HEK293T (cell line): ENCODE measurements at regions not wholly inside any gene's neighbourhood (a gene's known extent, or its start where the extent isn't known, plus 50 kb on each side); places are given as distances from the start of the nearest gene placed in this dataset.

ENCODE experiments used
- ARNT ChIP-seq: fragments of 450-650 bp; IDR thresholded peaks from 2 replicates; pipeline ENCODE4 v1.6.1; 2017; ENCODE audit warnings: mild to moderate bottlenecking
- BHLHE40 ChIP-seq: fragments of 450-650 bp; IDR thresholded peaks from 2 replicates; pipeline ENCODE4 v1.6.1; 2016; ENCODE audit warnings: mild to moderate bottlenecking, moderate library complexity, borderline replicate concordance
- CTBP1 ChIP-seq: fragments of 450-650 bp; IDR thresholded peaks from 2 replicates; pipeline ENCODE4 v1.6.1; 2016; ENCODE audit warnings: borderline replicate concordance
- FOXA1 ChIP-seq: fragments of 450-650 bp; IDR thresholded peaks from 2 replicates; pipeline ENCODE4 v1.6.1; 2016; ENCODE audit warnings: mild to moderate bottlenecking
- FOXK2 ChIP-seq: fragments of 450-650 bp; IDR thresholded peaks from 2 replicates; pipeline ENCODE4 v1.6.1; 2016; ENCODE audit warnings: mild to moderate bottlenecking
- HDGF ChIP-seq: fragments of 450-650 bp; IDR thresholded peaks from 2 replicates; pipeline ENCODE4 v1.6.1; 2017; ENCODE audit warnings: antibody characterized with exemption, borderline replicate concordance
- LEF1 ChIP-seq: fragments of 450-650 bp; IDR thresholded peaks from 2 replicates; pipeline ENCODE4 v1.6.1; 2017; ENCODE audit warnings: mild to moderate bottlenecking, borderline replicate concordance
- NFRKB ChIP-seq: fragments of 450-650 bp; IDR thresholded peaks from 2 replicates; pipeline ENCODE4 v1.6.1; 2016; ENCODE audit warnings: mild to moderate bottlenecking, moderate library complexity
- PKNOX1 ChIP-seq: fragments of 450-650 bp; IDR thresholded peaks from 2 replicates; pipeline ENCODE4 v1.6.1; 2016
- SUZ12 ChIP-seq: fragments of 450-650 bp; IDR thresholded peaks from 2 replicates; pipeline ENCODE4 v1.6.1; 2016; ENCODE audit warnings: mild to moderate bottlenecking
- TARDBP ChIP-seq: fragments of 450-650 bp; IDR thresholded peaks from 2 replicates; pipeline ENCODE4 v1.6.1; 2016
- ZNF384 ChIP-seq: fragments of 450-650 bp; IDR thresholded peaks from 2 replicates; pipeline ENCODE4 v1.6.1; 2016

DNA sequence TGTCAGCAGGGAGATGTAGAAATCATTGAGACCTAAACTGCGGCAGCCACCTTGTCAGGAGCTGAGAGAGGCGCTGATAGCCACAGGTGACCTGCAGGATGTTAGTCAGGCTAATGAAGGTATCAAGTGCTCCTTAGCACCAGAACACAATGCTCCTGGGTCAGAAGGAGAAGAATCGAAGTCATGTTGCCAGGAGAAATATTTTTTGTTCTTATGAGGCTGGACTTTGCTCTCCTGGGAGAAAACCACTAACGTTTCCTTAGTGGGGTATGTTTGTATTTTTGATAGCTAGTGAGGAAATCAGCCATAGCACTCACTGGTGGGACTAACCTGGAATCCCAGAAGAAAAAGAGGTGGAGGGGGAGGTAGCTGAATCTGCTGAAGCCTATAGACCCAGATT is 120.9 kb upstream of the LRFN2 start:
- TF ChIP-seq FOXK2 = no peak
- TF ChIP-seq ARNT = no peak
- no peak for TF ChIP-seq HDGF
- TF ChIP-seq ZNF384 = no peak
- TF ChIP-seq FOXA1 = no peak
- TF ChIP-seq BHLHE40 = no peak
- no peak for TF ChIP-seq TARDBP
- no peak for TF ChIP-seq SUZ12
- TF ChIP-seq LEF1 = no peak
- no peak for TF ChIP-seq PKNOX1
- TF ChIP-seq CTBP1 = no peak
- no peak for TF ChIP-seq NFRKB
